Stimulated activated CD4-positive, alpha-beta T cell treated with anti-CD3 and anti-CD28 coated beads, TNF-alpha, amount 100 ng/mL, for 48 hours (primary cell): ENCODE measurements at regions not wholly inside any gene's neighbourhood (a gene's known extent, or its start where the extent isn't known, plus 50 kb on each side); places are given as distances from the start of the nearest gene placed in this dataset.

Experiments used
- DNase-seq, 3 donors: peaks; one replicate each; pipeline ENCODE4 v3.0.0-alpha.2; 2020; ENCODE audit warnings: low read depth in 3 of 3

- no peak for DNase-seq
Observed at GRCh38 chr4:107094976-107095375, 58.9 kb upstream of the DKK2 start.

GRCh38 chr4:107094332-107094731 lies 58.2 kb upstream of the DKK2 start:
- DNase-seq: no peak
